Activated effector memory CD4-positive, alpha-beta T cell treated with anti-CD3 and anti-CD28 coated beads, Interleukin-2, amount 50 U/mL, for 16 hours (primary cell): ENCODE measurements at regions not wholly inside any gene's neighbourhood (a gene's known extent, or its start where the extent isn't known, plus 50 kb on each side); places are given as distances from the start of the nearest gene placed in this dataset.
"Not testable (repeated sequence)": the region's sequence is repeated elsewhere in the genome, so short reads cannot be mapped to it uniquely, and the experiment has no call there.

ENCODE experiments used
- DNase-seq: peaks from one replicate; pipeline ENCODE4 v3.0.0-alpha.2; 2020

DNA sequence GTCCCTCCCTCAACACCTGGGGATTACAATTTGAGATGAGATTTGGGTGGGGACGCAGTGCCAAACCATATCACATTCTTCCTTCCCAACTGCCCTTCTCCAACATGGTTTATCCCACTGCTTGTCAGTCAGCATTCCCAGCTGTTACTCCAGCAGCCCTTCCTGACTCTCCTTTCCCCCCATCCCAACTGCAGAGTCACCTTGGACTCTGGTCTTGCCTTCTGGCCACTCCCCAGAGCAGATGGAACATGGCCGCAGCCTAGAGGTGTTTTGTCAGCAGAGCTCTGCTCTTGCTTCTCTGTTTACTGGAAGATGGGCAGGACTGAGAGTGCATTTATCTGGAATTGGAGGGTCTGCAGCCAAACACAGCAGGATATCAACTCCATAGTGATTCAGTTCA lies 51.2 kb upstream of the MEX3C start:
- DNase-seq, result no peak

DNA sequence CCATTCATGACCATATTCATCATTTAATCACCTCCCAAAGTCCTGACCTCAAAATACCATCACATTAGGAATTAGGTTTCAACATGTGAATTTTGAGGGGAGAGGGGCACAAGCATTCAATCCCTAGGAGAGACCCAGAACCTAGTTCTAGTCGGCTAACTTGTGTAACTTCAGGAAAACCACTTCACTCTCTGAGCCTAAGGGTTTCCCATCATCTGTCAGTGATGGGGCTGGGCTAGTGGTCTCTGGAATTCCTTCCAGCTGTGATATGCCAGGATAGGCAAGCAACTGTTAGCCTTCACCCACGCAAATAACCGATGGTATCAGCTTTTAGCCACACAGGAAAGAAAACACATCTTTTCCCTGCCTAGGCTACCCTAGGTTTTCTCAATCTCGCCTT lies 52.5 kb upstream of the MEX3C start:
- no peak for DNase-seq

DNA sequence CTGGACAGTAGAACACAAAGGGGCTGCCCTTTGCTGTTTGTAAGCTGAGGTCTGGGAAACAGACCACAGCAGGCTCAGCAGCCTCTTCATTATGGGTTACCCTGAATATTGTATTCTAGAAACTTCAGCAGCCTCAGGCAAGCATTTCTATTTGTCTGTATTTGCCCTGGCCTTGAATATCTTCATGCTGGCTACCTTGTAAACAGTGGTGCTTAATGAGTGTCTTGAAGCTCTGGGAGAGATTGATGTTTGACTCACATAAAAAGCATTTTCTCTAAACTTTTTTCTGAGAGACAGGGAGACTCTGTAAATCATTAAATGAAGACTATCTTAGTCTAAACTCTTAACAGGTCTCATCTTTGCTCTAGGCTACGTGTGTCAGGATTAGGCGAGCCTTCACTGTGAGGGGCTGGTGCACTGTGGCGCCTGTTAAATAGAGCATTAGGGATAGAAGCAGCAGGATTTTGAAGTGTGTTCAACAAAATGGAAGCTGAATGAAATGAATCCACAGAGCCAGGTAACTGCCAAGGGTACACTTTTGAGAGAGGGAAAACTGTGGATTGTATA lies 53.1 kb upstream of the MEX3C start:
- no peak for DNase-seq

DNA sequence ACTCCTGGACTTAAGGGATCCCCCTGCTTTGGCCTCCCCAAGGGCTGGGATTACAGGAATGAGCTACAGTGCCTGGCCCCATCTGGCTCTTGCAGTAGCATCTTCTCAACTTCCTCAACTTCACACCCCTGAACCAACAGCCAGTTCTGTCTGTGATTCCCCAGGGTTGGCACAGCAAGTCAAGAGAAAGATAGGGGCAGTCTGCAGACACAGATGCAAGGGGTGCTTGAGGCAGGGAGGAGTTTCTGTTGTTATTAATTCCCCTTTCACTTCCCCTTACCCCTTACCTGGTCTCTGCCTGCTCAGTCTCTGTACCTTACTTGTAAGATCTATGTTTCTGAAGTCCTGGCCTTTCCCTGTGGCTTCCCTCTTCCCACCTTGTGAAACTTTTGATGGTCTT lies 54.1 kb upstream of the MEX3C start:
- no peak for DNase-seq

DNA sequence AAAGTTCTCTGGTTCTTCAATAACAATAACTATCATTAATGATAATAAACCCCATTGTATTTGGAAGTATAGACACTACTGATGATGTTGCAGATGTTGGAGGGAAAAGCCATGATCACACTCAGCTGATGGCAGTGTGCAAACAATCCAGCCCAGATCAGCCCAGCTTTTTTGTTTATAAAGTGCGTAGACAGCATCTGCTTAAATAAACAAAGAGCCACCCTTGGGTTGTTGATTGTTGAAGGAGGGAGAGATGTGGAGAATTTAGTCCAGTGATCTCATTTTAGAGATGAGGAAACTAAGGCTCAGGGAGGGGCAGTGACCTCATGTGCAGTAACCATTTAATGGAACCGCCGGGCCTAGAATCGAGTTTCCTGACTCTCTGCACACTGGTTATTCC lies 56.0 kb upstream of the MEX3C start:
- no peak for DNase-seq

DNA sequence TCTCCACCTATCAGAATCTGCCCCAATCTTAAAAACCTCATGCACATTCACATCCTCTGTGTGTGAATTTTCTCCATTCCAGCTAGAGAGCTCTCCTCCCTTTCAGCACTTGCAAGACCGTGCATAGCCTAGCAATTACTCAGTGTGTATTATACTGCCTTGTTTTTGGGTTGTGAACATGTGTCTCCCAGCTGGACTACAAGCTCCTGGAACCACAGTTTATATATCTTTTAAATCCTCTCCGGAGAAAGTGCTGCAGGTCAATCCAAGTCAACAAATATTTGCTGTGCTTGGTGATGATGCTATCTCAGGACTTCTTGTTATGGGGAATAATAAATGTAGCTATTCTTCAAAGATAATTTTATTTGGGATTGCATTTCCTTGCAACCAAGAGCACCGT lies 58.2 kb upstream of the MEX3C start:
- no peak for DNase-seq

DNA sequence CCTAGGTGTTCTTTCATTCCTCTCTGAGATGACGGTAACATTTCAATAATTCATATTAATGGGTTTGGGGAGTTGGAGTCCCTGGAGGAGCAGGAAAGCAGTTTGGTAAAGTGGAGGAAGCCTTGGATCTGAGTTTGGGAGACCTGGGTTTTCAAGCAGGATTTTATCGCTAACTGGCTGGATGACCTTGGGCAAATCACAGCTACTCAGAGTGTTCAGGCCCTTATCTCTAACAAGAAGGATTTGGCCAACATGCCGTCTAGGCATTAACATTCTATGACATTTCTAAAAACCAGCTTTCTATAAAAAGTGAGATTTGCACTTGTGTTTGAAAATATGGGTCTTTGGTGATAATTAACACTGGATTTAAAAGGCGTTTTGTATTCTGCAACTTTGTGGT lies 59.7 kb upstream of the MEX3C start:
- no peak for DNase-seq

DNA sequence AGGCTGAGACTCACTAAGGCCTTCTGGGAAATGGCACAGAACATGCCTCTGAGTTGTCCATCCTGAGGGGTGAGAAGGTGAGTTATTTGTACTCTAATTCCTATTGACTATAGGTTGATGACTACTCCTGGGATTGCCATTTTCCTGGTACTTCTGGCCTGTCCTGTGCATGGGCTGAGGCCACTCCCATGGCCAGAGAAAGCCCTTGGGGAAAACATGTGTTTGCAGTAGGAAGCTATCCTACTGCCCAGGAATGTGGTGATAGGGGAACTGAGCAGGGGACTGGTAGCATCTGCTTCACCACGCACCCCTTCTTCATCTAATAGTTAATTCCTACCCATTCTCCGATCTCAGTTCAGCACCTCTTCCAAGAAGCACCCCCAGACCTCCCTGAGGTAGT lies 62.6 kb upstream of the MEX3C start:
- DNase-seq, result no peak

DNA sequence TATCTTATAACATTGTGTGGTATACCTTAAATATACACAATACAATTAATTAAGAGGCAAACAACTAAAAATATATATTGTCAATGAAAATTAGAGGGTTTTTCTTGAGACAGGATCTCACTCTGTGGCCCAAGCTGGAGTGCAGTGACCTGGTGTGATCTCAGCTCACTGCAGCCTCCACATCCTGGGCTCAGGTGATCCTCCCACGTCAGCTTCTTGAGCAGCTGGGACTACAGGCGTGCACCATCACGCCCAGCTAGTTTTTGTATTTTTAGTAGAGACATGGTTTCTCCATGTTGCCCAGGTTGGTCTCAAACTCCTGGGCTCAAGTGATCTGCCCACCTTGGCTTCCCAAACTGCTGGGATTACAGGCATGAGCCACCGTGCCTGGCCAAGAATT lies 68.6 kb upstream of the MEX3C start:
- not testable (repeated sequence) for DNase-seq

DNA sequence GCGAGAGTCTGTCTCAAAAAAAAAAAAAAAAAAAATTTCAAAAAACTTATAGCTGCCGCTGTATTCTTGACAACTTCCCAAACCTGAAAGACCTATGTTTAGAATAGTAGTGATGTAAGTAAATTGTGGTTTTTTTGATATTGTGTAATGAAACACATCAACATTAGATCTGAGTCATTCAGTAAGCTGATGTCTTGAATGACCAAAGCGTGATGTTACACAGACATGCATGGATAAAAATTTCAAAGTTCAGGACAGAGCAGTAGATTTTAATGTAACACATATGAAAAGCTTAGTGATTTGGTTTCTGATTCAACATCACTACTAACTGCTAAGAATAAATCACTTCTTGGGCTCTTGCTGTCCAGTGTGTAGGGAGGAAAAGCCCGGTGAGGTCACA lies 69.3 kb upstream of the MEX3C start:
- no peak for DNase-seq

DNA sequence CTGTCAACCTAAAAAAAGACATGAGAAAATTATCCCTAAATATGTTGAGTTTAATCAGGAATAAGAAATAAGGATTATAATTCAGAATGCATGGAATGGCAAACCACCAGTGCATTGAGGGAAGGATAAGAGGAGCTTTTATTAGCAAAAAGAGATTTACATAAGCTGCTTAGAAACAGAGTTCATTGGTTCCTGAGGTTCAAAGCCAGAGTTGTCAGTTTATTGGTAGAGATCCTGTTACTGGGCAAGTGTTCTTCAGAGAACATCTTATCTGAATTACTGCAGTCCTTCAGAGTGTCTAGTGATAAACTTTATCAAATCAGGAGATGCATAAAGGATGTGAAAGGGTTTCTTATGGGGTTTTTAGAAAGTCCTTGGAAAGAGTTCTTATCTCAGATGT lies 76.0 kb upstream of the MEX3C start:
- no peak for DNase-seq

DNA sequence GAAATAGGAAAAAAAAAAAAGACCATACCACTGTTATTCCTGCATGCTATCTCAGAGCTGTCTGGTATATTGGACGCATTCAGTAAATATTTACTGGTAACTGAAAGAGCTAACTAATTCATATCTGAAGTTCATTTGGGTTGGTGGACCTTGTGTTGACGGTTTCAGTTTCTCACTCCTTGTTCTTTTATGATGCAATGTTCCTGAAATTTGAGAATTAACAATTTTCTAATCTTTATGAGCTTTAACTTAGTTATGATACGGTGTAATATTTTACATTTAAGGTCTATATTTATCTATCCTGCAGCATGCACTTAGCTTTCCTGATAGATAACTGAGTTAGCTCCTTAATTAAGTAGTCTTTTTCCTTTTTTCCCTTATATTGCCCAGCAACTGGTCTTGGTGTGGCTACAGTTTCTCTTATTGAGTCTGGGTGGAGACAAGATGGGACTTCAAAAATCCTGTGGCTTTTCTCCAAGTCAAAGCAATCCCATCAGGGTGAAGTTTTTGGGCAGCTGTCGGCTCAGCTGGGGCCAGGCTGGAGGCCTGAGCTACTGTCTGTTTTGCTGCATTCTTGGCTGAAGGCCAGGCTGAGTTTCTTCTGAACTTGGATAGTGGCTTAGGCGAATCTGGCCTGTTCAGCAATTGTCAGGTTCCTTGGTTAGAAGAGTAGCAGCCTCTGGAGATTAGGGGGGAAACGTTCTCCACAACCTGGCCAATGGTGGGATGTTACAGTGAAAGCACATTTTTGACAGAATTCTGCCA lies 78.4 kb upstream of the MEX3C start:
- DNase-seq, result no peak

DNA sequence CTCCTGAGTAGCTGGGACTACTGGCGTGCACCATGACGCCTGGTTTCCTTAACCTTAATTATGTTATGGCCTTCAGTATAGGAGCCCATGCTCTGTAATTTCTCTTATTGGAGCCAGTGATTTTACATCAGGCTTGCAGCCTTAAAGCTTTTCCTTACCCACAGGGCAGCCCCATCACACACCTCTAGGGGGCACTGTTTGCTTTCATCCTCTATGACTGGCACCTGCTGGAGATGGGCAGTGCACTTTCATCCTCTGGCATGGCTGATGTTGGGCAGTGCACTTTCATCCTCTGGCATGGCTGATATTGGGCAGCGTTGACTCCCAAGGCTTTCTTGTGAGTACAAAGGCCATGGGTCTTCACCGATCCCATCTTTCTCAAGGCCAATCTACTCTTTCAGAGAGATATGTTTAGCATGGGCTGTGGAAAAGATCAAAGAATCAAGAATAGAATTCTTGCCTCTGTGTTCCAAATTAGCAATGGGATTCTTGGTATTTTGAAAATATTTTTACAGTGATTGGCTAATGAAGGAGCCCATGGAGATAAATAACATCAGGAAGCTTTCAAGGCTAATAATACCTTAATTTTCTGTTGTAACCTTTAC lies 80.7 kb upstream of the MEX3C start:
- DNase-seq, result peak; percentile 64

DNA sequence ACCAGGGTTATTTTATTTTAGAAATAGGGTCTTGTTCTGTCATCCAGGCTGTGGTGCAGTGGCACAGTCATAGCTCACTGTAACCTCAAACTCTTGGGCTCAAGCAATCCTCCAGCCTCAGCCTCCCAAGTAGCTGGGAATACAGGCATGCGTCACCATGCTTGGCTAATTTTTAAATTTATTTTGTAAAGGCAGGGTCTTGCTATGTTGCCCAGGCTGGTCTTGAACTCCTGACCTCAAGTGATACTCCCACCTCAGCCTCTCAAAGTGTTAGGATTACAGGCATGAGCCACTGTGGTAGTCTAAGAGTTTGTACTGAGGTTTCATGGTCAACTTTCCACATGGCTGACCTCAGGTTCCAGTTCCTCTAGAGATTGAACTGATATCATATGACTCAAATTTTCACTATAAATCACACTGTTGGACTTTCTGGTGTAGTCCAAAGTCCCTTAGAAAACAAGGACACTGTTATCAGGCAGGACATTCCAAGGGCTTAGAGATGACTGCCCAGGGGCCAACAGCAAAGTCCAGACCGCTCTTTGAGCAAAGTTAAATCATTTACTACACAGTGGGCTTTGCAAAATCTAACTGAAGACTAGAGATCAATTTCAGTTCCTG lies 82.0 kb upstream of the MEX3C start:
- DNase-seq, result no peak

DNA sequence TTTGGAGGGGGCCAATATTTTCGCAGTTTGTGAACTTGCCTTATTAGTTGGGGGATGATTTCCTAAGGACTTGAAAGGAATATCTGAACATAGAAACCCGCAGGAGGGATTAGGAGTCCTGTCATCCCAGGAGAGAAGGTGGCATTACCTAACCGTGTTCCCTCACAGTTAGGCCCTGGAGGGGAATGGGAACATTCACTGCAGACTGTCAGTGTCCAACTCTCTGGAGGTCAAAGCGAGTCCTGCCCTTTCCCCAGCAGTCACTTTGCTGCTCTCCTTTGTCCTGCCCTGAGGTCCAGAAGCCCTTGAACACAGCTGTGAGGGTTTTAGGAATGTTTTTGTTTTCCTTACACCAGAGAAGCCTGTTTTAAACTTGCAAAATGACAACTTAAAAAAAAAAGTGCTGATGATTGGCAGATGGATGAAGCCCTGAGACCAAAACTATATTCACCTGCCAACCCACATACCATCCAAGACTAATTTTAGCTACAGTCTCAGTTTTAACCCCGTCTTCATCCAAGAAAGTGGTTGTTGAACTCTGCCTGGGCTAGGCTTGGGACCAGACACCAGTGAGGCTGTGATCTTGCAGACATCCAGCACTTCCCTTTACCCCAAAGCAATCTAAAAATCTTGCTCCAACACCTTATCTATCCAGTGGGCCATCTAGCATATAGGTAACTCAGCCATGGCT lies 90.5 kb upstream of the MEX3C start:
- DNase-seq, result no peak

DNA sequence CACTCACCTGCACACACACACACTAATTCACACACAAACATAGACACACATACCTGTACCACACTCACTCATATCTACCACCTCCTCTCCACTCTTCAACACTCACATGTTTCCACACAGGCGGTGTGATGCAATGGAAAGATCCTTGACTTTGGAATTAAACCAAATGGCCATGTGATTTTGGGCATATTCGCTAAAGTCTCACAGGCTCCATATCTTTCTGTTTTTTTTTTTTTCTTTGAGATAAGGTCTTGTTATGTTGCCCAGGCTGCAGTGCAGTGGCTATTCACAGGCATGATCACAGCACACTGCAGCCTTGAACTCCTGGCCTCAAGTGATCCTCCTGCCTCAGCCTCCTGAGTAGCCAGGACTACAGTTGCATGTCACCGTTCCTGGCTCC lies 91.1 kb upstream of the MEX3C start:
- no peak for DNase-seq

DNA sequence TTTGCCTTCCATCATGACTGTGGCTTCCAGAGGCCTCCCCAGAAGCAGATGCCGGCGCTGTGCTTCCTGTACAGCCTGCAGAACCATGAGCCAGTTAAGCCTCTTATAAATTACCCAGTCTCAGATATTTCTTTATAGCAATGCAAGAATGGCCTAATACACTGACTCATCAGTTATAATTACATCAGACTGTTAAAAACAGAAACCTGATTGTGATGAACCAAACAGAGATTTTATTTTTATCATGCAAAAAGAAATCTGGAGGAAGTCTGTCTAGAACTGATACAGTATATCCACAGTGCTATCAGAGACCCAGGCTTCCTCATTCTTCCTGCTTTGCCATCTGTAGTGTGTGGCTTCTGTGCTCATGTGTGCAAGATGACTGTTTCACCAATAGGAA lies 93.4 kb upstream of the MEX3C start:
- no peak for DNase-seq

DNA sequence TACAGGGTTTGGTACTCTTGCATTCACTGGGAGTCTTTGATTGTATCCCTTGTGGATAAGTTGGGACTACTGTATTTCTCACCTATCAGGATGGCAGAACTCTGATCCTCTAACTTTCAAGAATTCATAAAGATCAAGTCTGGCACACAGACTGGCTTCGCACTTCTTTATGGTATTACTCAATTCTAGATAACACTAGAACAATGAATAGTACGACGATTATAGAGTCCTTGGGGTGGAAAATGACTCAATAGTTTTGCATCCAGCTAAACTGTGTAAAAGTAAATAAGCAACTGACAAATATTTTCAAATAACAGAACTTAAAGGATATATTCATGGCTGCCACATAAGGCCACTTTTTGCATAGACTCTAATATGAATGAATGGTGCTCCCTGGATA lies 103.4 kb upstream of the MEX3C start:
- no peak for DNase-seq

DNA sequence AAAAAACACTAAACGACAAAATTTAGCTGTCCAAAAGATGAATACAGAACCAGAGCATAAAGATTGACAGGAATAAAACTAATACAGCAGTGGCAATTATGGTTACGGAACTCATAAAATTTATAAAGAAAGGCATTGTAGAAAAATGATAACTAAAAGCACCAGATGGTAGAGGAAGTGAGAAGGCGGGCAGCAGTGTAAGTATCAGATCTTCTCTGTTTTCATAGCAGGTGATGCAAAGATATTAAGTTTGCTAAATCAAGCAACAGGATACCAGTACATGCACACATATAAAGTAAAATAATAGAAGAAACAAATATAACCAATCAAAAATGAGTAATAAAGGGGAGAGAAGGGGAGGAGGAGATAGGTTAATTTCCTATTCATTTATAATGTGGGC lies 103.9 kb upstream of the MEX3C start:
- DNase-seq, result no peak

DNA sequence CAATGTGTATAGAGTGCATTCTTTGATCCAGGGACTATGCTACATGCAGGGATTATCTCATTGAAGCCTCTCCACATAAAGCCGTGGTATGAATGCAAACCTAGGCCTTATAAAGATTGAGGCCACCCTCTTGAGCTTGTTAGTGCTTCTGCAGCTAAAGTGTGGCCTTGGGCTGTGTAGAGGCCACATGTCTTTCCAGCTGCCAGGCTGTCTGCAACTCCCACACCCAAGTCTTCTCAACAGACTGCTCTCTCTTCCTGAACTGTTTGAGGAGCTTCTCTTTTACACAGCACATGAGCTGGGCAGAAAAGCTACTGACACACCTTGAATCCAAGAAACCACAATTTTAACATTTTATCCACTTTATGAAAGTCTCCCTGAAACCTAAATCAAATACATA lies 119.2 kb upstream of the MEX3C start:
- DNase-seq, result no peak

DNA sequence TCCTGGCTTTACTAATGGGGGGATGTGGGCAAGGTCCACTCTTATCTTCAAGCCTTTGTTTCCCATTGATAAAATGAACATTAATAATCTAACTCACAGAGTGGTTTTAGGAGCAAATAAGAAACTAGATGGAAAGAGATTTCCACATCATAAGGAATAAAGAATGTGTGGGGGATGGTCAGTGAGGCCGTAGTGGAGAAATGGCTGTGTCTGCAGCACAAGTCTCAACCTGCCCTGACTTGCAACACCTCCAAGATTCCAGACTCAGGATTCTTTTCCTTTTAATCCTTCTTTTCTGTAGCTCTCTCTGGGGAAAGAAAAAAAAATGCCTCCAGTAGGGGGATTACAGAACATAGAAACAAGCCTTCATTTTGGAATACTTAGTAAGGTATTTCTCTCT lies 124.2 kb upstream of the MEX3C start:
- no peak for DNase-seq

DNA sequence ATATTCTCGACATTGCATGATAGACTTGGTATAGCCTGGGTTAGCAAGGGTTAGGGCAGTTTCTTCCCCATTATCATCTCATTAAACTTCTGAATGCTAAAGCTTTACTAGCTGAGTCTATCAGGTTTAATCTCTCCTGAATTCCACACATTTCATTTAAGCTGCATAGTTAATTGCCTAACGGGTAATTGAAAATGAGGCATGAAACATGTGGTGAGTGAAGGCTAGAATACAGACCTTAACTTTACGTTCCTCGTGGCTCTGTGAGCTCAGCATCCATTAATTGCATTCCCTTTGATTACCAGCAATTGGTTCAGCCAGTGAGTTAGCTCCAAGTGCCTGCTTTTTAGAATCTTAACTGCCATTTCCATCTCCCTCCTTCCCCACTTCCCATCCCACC lies 126.5 kb upstream of the MEX3C start:
- DNase-seq, result no peak

DNA sequence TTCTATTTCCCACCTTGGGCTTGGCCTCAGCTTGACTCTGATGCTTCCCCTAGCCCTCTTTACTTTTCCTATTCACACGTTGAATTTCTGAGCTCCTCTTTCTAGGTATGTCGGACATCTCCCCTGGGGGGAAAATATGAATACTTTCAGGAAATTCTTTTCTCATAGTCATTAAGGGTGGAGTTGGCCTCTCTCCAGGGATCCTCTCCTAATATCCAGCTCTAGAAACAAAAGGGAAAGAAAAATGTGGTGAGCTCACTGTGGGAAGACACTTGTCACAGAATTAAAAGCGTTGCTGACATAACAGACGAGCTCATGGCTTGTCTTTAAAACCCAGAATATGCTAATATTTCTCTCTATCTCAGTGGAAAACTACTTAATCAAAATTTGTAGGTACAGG lies 132.7 kb upstream of the MEX3C start:
- no peak for DNase-seq

DNA sequence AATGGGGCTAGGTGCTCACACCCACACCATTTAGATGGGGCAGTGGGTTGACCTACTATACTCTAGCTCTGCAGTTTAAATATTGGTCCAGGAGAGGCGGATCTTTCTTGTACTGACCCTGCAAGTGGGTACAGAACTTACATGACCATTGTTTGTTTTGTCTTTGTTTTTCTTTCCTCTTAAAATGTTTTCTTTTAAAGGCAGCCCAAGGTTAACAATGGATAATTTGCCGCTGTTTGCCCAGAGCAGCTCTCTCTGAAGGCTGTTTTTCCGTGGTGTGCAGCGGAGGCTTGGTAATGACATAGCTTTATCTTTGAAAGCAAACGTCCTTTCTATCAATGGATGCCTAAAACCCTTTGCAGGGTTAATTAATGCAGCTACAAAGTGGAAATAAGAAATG lies 133.3 kb upstream of the MEX3C start:
- no peak for DNase-seq
